Calu3 (cell line): ENCODE measurements at regions not wholly inside any gene's neighbourhood (a gene's known extent, or its start where the extent isn't known, plus 50 kb on each side); places are given as distances from the start of the nearest gene placed in this dataset.

Experiments
- BruUV-seq: library from RNA; stranded (reverse); fragments of 400-500 nt; replicated peaks from 2 replicates; lab custom pipeline; 2021; lab: Mats Ljungman, UMichigan
- CTCF ChIA-PET: fragments of 300-600 bp; sonication (Branson Sonifier 250); formaldehyde crosslinking; loops from one replicate; lab custom pipeline; 2022; ENCODE audit warnings: antibody characterized with exemption; lab: Charles Lee
- DNase-seq: peaks from one replicate; pipeline ENCODE4 v3.0.0; 2022
- H3K27ac Mint-ChIP-seq: one replicate; pipeline ENCODE4 v1.8.0; 2022; ENCODE audit warnings: mixed read lengths; ENCODE audit not compliant: unreplicated experiment
- H3K27me3 Mint-ChIP-seq: one replicate; pipeline ENCODE4 v1.8.0; 2022; ENCODE audit warnings: mixed read lengths; ENCODE audit not compliant: unreplicated experiment
- H3K36me3 Mint-ChIP-seq: one replicate; pipeline ENCODE4 v1.8.0; 2022; ENCODE audit warnings: mild to moderate bottlenecking, moderate library complexity, mixed read lengths; ENCODE audit not compliant: insufficient read depth, unreplicated experiment
- H3K4me1 Mint-ChIP-seq: one replicate; pipeline ENCODE4 v1.8.0; 2022; ENCODE audit warnings: mild to moderate bottlenecking, low read depth, mixed read lengths; ENCODE audit not compliant: unreplicated experiment
- H3K4me3 Mint-ChIP-seq: one replicate; pipeline ENCODE4 v1.8.0; 2022; ENCODE audit warnings: mild to moderate bottlenecking, low read depth, moderate library complexity, mixed read lengths; ENCODE audit not compliant: unreplicated experiment
- H3K9me3 Mint-ChIP-seq: one replicate; pipeline ENCODE4 v1.8.0; 2022; ENCODE audit warnings: low read depth, mixed read lengths; ENCODE audit not compliant: unreplicated experiment
- intact Hi-C: fragments of 100-400 bp; cut with micrococcal nuclease; formaldehyde crosslinking; loops from one replicate; pipeline ENCODE4 v1.10.0; 2022; ENCODE audit not compliant: unreplicated experiment
- TF ChIP-seq, protein P1 (sequence below): fragments of 200-600 bp; IDR thresholded peaks from one replicate; pipeline ENCODE4 v1.8.0; 2022; ENCODE audit warnings: antibody characterized with exemption; ENCODE audit not compliant: unreplicated experiment

DNA sequence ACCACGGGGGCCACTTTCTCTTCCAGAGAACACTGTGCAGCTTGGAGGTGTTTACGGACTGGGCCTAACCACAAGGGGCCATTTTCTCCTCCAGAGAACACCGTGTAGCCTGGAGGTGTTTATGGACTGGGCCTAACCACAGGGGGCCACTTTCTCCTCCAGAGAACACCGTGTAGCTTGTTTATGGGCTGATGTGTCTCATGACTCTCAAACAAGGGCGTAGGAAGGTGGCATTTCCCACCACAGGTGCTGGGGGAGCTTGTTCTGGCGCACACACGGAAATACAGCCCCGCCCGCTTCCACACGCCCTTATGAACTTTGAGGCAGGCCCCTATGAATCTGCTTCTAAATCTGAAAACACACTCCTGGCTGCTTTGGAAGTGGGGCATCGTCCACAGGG lies 174.6 kb upstream of the SFSWAP start:
- no peak for DNase-seq
- H3K4me3 Mint-ChIP-seq: no peak overlapping the region
- no peaks in the 10 kb centered on the region for H3K36me3 Mint-ChIP-seq
- CTCF ChIA-PET: interaction anchor here (0.6 to 1.0 kb wide), 2 partner anchors 12 to 24 kb away, joined by 3 read pairs; no protein-coding TSS in a partner anchor
- no peaks in the 10 kb centered on the region for H3K4me1 Mint-ChIP-seq
- TF ChIP-seq, protein P1, sequence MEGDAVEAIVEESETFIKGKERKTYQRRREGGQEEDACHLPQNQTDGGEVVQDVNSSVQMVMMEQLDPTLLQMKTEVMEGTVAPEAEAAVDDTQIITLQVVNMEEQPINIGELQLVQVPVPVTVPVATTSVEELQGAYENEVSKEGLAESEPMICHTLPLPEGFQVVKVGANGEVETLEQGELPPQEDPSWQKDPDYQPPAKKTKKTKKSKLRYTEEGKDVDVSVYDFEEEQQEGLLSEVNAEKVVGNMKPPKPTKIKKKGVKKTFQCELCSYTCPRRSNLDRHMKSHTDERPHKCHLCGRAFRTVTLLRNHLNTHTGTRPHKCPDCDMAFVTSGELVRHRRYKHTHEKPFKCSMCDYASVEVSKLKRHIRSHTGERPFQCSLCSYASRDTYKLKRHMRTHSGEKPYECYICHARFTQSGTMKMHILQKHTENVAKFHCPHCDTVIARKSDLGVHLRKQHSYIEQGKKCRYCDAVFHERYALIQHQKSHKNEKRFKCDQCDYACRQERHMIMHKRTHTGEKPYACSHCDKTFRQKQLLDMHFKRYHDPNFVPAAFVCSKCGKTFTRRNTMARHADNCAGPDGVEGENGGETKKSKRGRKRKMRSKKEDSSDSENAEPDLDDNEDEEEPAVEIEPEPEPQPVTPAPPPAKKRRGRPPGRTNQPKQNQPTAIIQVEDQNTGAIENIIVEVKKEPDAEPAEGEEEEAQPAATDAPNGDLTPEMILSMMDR: no peak
- no TSS peak for BruUV-seq
- H3K27ac Mint-ChIP-seq: no peak overlapping the region
- H3K27me3 Mint-ChIP-seq: peaks cover 43% of the 10 kb centered on the region
- intact Hi-C loops: no loop called here
- peaks cover 2% of the 10 kb centered on the region for H3K9me3 Mint-ChIP-seq

DNA sequence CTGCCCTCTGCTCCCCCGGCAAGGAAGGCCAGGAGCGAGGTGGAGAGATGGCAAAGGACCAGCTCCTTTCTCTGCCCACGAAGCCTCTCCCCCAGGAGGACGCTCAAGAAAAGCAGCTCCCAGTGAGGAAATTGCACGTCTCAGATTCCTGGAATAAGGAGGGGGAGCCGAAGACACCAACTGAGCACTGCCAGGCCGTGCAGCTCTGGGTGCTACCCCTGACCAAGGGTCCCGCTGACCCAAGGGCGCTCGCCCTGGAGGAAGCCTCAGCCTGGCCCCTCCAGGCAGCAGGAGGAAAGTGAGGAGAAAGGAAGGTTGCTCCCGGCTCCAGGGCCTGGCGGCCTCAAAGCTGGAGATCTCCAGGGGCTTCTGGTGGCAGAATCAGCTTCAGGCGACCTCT lies 174.1 kb upstream of the SFSWAP start:
- Mint-ChIP-seq H3K9me3 (peaks cover 2% of the 10 kb centered on the region), H3K4me1 (no peaks in the 10 kb centered on the region), H3K27ac (no peak overlapping the region), H3K4me3 (no peak overlapping the region), H3K27me3 (peaks cover 39% of the 10 kb centered on the region), H3K36me3 (no peaks in the 10 kb centered on the region)
- TF ChIP-seq, protein P1: no peak
- CTCF ChIA-PET: interaction anchor here (0.6 to 1.0 kb wide), 2 partner anchors 12 to 24 kb away, joined by 3 read pairs; no protein-coding TSS in a partner anchor
- intact Hi-C loops: no loop called here
- DNase-seq: no peak
- BruUV-seq: no TSS peak

DNA sequence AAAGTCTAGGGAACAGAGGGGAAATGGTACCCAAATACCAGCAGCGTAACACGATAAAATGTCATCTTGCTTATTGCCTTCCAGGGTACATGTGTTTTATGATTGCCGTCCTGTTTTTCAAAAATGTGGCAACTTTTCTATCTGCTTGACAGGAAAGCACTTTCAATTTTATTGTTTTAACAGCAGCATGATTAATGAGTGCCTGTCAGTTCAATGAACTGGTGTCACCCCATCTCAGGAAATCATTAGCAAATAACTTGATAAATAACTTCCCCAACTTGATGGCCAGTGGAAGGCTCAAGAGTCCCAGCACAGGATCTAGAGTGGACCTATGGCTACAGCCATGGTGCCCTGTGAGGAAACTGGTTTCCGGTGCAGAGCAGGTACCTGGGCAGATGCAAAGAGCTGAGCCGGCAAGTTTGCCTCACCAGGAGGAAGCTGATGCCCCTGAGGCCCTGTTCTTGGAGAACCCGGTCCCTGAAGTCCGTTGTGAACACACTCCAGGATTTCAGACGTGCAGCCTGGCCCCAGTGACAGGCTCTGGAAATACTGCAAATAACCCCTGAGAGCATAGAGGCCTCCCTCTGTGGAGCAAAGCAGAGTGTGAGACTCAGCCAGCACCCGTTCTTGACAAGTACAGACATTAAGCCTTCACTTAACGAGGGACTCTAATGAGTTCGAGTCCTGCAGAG lies 173.5 kb upstream of the SFSWAP start:
- intact Hi-C loops: no loop called here
- peaks cover 2% of the 10 kb centered on the region for H3K9me3 Mint-ChIP-seq
- CTCF ChIA-PET: interaction anchor here (1.0 kb wide), 1 partner anchor 11 kb away, joined by 3 read pairs; no protein-coding TSS in a partner anchor
- DNase-seq: no peak
- no TSS peak for BruUV-seq
- no peak overlapping the region for H3K4me3 Mint-ChIP-seq
- H3K27me3 Mint-ChIP-seq: peaks cover 33% of the 10 kb centered on the region
- no peaks in the 10 kb centered on the region for H3K4me1 Mint-ChIP-seq
- no peak overlapping the region for H3K27ac Mint-ChIP-seq
- TF ChIP-seq, protein P1: no peak
- H3K36me3 Mint-ChIP-seq: no peaks in the 10 kb centered on the region

DNA sequence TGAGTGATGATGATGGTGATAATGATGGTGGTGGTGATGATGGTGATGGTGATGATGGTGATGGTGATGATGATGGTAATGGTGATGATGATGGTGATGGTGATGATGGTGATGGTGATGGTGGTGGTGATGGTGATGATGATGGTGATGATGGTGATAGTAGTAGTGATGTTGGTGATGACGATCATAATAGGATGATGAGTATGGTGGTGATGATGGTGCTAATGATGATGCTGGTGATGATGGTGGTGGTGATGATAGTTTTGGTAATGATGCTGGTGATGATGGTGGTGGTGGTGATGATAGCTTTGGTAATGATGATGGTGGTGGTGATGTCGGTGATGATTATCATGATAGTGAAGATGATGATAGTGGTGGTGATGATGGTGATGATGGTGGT lies 171.5 kb upstream of the SFSWAP start:
- TF ChIP-seq, protein P1: no peak
- BruUV-seq: no TSS peak

More for the DNA sequence above, 171.5 kb upstream of the SFSWAP start:
- H3K4me3 Mint-ChIP-seq: no peak overlapping the region
- no peak for DNase-seq
- intact Hi-C loops: no loop called here
- peaks cover 2% of the 10 kb centered on the region for H3K9me3 Mint-ChIP-seq
- H3K36me3 Mint-ChIP-seq: no peaks in the 10 kb centered on the region
- no peak overlapping the region for H3K27ac Mint-ChIP-seq
- no peaks in the 10 kb centered on the region for H3K4me1 Mint-ChIP-seq
- peaks cover 17% of the 10 kb centered on the region for H3K27me3 Mint-ChIP-seq
- CTCF ChIA-PET: no interaction called here
